ENCODE measurements at regions not wholly inside any gene's neighbourhood (a gene's known extent, or its start where the extent isn't known, plus 50 kb on each side); places are given as distances from the start of the nearest gene placed in this dataset.

GRCh38 chr1:100622966-100623762 is 85.2 kb downstream of the GPR88 start:
- H3K36me3 ChIP-seq (ENCODE audit: control insufficient read depth, low read length): no peaks in the 10 kb centered on the region
- H3K79me2 ChIP-seq (ENCODE audit: control insufficient read depth, low read length): no peaks in the 10 kb centered on the region
- no peaks in the 10 kb centered on the region for H3K4me1 ChIP-seq (ENCODE audit: control insufficient read depth, low read length)
- H3K27ac ChIP-seq (ENCODE audit: low read depth, low read length): no peak overlapping the region
- H3K9me2 ChIP-seq (replicated peaks; ENCODE audit: control insufficient read depth, low read length): no peaks in the 10 kb centered on the region
- H3K4me3 ChIP-seq (ENCODE audit: low read length): no peak overlapping the region
- no peaks in the 10 kb centered on the region for H3K9me3 ChIP-seq (ENCODE audit: control insufficient read depth, insufficient read depth, low read length)
- H3F3A ChIP-seq (ENCODE audit: control insufficient read depth, insufficient read depth): no peaks in the 10 kb centered on the region
- no peak for TF ChIP-seq CTCF (IDR thresholded peaks at IDR 0.05; ENCODE audit: low read depth, low read length, poor library complexity, severe bottlenecking)
- no peak for TF ChIP-seq EZH2phosphoT487 (IDR thresholded peaks at IDR 0.05; ENCODE audit: borderline replicate concordance, low read length)
- no peak overlapping the region for H3K4me2 ChIP-seq (ENCODE audit: low read length)
- H4K20me1 ChIP-seq (ENCODE audit: control insufficient read depth, insufficient read depth, low read depth, low read length): no peaks in the 10 kb centered on the region
- no peaks in the 10 kb centered on the region for H3K27me3 ChIP-seq (ENCODE audit: control insufficient read depth, low read length)

GRCh38 chr1:100624886-100625610 is 87.1 kb downstream of the GPR88 start:
- H3K27ac ChIP-seq (ENCODE audit: low read depth, low read length): no peak overlapping the region
- no peak overlapping the region for H3K4me3 ChIP-seq (ENCODE audit: low read length)
- no peaks in the 10 kb centered on the region for H3K9me3 ChIP-seq (ENCODE audit: control insufficient read depth, insufficient read depth, low read length)
- H3K9me2 ChIP-seq (replicated peaks; ENCODE audit: control insufficient read depth, low read length): no peaks in the 10 kb centered on the region
- no peaks in the 10 kb centered on the region for H3K79me2 ChIP-seq (ENCODE audit: control insufficient read depth, low read length)
- H3F3A ChIP-seq (ENCODE audit: control insufficient read depth, insufficient read depth): no peaks in the 10 kb centered on the region
- H3K4me1 ChIP-seq (ENCODE audit: control insufficient read depth, low read length): no peaks in the 10 kb centered on the region
- no peaks in the 10 kb centered on the region for H3K36me3 ChIP-seq (ENCODE audit: control insufficient read depth, low read length)
- H3K4me2 ChIP-seq (ENCODE audit: low read length): no peak overlapping the region
- TF ChIP-seq CTCF (IDR thresholded peaks at IDR 0.05; ENCODE audit: low read depth, low read length, poor library complexity, severe bottlenecking) (no peak), EZH2phosphoT487 (IDR thresholded peaks at IDR 0.05; ENCODE audit: borderline replicate concordance, low read length) (no peak)
- H4K20me1 ChIP-seq (ENCODE audit: control insufficient read depth, insufficient read depth, low read depth, low read length): no peaks in the 10 kb centered on the region
- H3K27me3 ChIP-seq (ENCODE audit: control insufficient read depth, low read length): no peaks in the 10 kb centered on the region

- H3K4me2 ChIP-seq (ENCODE audit: low read length): no peak overlapping the region
- no peaks in the 10 kb centered on the region for H3K4me1 ChIP-seq (ENCODE audit: control insufficient read depth, low read length)
- no peak for TF ChIP-seq CTCF (IDR thresholded peaks at IDR 0.05; ENCODE audit: low read depth, low read length, poor library complexity, severe bottlenecking)
- TF ChIP-seq EZH2phosphoT487 (IDR thresholded peaks at IDR 0.05; ENCODE audit: borderline replicate concordance, low read length): no peak
- H3F3A ChIP-seq (ENCODE audit: control insufficient read depth, insufficient read depth): no peaks in the 10 kb centered on the region
- H3K9me3 ChIP-seq (ENCODE audit: control insufficient read depth, insufficient read depth, low read length): no peaks in the 10 kb centered on the region
- H4K20me1 ChIP-seq (ENCODE audit: control insufficient read depth, insufficient read depth, low read depth, low read length): no peaks in the 10 kb centered on the region
- no peaks in the 10 kb centered on the region for H3K36me3 ChIP-seq (ENCODE audit: control insufficient read depth, low read length)
- no peak overlapping the region for H3K27ac ChIP-seq (ENCODE audit: low read depth, low read length)
- no peaks in the 10 kb centered on the region for H3K27me3 ChIP-seq (ENCODE audit: control insufficient read depth, low read length)
- no peak overlapping the region for H3K4me3 ChIP-seq (ENCODE audit: low read length)
- no peaks in the 10 kb centered on the region for H3K79me2 ChIP-seq (ENCODE audit: control insufficient read depth, low read length)
- H3K9me2 ChIP-seq (replicated peaks; ENCODE audit: control insufficient read depth, low read length): no peaks in the 10 kb centered on the region
Measured at GRCh38 chr1:100626397-100626796, 88.5 kb downstream of the GPR88 start.
